ENCODE measurements at regions not wholly inside any gene's neighbourhood (a gene's known extent, or its start where the extent isn't known, plus 50 kb on each side); places are given as distances from the start of the nearest gene placed in this dataset.
A peak's percentile ranks its signal among the peaks of the same experiment; 100 is the strongest.
"Not testable (repeated sequence)": the region's sequence is repeated elsewhere in the genome, so short reads cannot be mapped to it uniquely, and the experiment has no call there.

DNA sequence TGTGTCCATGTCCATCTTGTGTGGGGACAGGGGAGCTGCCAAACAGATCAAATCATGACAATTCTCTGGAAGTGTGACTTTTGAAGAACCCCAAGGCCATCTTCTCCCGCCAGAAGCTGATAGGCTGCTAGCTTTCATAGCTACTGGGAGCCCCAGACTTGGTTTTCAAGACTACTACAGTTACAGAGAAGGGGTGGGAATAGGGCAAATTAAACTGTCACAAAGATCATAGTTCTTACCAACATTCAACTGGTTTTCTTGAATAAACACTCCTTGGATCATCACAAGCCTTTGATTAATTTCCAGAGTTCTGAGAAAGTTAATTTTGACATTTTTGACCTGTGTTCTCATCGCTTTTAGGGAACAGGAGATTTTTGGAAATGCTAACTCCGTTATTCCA is 67.8 kb upstream of the FARP1 start:
- no peak for DNase-seq (ENCODE audit: low spot score)

DNA sequence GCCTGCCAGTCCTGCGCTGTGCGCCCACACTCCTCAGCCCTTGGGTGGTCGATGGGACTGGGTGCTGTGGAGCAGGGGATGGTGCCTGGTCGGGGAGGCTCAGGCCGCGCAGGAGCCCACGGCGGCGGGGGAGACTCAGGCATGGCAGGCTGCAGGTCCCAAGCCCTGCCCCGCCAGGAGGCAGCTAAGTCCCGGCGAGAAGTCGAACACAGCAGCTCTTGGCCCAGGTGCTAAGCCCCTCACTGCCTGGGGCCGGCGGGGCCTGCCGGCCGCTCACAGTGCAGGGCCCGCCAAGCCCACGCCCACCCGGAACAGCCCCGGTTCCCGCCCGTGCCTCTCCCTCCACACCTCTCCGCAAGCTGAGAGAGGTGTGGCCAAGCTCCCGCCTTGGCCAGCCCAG is 66.6 kb upstream of the FARP1 start:
- not testable (repeated sequence) for DNase-seq (ENCODE audit: low spot score)

DNA sequence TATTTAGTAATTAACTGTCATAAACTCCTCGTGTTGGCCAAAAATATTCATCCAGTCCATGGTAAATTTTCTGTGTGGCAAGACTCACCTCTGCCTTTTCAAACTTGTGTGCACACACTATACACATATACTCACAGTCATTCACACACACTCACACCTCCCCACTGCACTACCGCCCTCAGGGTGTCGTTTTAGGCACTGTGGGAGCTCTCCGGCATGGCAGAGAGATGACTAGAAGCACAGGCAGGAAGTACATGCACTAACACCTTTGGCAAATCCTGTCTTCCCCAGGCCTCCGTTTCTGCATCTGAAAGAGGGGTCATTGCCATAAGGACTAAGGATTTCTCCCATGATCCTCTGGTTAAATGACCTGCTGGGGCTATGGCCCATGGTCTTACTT is 62.6 kb upstream of the FARP1 start:
- no peak for DNase-seq (ENCODE audit: low spot score)

DNA sequence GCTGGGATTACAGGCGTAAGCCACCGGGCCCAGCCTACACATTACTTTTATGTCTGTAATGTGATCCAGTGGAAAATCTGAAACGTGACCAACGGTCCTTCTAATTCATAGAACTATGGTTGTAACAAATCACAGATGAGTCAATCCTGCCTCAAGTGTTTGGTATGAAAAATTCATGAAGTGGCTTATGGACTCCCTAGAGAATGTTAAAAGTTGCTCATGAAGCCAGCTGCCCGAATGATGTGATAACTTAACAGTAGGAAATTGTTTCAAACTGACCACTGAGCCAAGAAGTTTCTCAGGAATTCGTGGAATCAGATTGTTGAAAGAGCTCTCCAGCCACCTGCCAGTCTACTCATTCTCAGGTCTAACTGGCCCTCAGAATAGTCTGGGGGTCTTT is 59.4 kb upstream of the FARP1 start:
- DNase-seq (ENCODE audit: low spot score): peak; percentile 83

DNA sequence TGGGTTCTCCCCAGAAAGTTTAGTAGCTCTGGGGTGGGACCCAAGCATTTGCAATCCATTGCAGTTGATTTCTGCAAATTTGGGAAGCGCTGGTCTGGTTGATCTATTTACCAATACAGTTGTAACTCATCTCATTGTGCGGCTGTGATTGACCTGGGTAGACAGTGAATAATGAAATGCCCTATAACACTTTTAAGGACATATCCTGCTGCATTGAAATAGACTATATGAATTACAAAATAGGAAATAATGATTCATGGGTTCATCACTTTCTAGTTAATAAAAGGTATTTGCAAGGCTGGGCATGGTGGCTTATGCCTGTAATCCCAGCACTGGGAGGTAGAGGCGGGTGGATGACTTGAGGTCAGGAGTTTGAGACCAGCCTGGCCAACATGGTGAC is 59.0 kb upstream of the FARP1 start:
- DNase-seq (ENCODE audit: low spot score): no peak

DNA sequence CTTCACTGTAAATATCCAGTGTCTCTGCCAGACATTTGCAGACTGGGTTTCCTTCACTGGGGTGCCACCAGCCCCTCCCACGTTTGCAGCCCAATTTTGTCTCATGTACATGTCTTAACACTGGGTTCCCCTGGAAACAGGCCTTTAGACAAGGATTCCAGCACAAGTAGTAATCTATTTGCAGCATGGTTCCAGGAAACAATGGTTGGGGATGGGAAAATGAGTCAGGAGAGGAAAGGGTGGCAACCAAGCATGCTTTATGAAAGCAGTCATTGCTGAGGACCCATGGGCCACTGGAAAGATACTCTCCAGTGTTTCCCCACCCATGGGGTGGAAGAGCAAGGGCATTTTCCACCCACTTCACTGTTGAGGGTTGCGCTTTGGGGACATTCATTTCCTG is 53.6 kb upstream of the FARP1 start:
- no peak for DNase-seq (ENCODE audit: low spot score)

DNA sequence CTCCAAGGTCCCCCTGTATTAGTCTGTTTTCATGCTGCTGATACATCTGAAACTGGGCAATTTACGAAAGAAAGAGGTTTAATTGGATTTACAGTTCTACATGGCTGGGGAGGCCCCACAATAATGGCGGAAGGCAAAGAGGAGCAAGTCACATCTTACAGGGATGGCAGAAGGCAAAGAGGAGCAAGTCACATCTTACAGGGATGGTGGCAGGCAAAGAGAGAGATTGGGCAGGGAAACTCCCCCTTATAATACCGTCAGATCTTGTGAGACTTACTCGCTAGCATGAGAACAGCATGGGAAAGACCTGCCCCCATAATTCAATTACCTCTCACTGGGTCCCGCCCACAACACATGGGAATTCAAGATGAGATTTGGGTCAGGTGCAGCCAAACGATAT is 50.0 kb upstream of the FARP1 start:
- no peak for DNase-seq (ENCODE audit: low spot score)

Measured in A172 (cell line).